Thyroid gland (tissue), 4 donors: ENCODE measurements at regions not wholly inside any gene's neighbourhood (a gene's known extent, or its start where the extent isn't known, plus 50 kb on each side); places are given as distances from the start of the nearest gene placed in this dataset.

ENCODE experiments used
- POLR2A ChIP-seq, 2 donors: fragments of 450-650 bp; IDR thresholded peaks; one replicate each; pipeline ENCODE4 v1.6.1; 2017; ENCODE audit warnings: antibody characterized with exemption in 2 of 2, mild to moderate bottlenecking in 2 of 2, moderate library complexity in 1 of 2
- TF ChIP-seq, protein P1 (sequence below), 6 experiments: fragments of 200-600 bp in 3 of 6; fragments of 450-650 bp in 3 of 6; sonication (generic) in 3 of 6; IDR thresholded peaks; one replicate each; pipeline ENCODE4 v1.5.1; 2016 to 2019; ENCODE audit warnings: antibody characterized with exemption in 6 of 6, mild to moderate bottlenecking in 2 of 6, inconsistent platforms in 1 of 6, moderate library complexity in 1 of 6

DNA sequence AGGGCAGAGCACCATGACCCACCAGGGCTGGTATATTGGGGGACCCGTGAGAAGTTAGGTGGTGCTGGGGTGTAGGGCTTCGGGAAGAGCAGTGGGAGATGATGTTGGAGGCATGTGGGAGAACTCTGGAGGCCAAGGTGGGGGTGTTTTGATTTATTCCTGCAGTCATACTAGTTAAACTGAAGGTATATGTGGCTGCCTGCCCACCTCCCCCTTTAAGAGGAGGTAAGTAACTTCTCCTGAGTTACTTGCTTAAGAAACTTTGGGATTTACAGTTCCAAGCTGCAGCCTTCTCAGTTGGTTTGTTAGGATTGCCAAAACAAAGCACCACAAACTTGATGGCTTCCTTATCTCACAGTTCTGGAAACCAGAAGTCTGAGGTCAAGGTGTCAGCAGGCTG, 73.1 kb upstream of the AGBL1 start:
- TF ChIP-seq, protein P1, sequence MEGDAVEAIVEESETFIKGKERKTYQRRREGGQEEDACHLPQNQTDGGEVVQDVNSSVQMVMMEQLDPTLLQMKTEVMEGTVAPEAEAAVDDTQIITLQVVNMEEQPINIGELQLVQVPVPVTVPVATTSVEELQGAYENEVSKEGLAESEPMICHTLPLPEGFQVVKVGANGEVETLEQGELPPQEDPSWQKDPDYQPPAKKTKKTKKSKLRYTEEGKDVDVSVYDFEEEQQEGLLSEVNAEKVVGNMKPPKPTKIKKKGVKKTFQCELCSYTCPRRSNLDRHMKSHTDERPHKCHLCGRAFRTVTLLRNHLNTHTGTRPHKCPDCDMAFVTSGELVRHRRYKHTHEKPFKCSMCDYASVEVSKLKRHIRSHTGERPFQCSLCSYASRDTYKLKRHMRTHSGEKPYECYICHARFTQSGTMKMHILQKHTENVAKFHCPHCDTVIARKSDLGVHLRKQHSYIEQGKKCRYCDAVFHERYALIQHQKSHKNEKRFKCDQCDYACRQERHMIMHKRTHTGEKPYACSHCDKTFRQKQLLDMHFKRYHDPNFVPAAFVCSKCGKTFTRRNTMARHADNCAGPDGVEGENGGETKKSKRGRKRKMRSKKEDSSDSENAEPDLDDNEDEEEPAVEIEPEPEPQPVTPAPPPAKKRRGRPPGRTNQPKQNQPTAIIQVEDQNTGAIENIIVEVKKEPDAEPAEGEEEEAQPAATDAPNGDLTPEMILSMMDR (IDR thresholded peaks at IDR 0.05) = no peak
- no peak for TF ChIP-seq POLR2A (IDR thresholded peaks at IDR 0.05)
